Ishikawa (cell line): ENCODE measurements at regions not wholly inside any gene's neighbourhood (a gene's known extent, or its start where the extent isn't known, plus 50 kb on each side); places are given as distances from the start of the nearest gene placed in this dataset.

Source experiments
- CEBPB ChIP-seq: IDR thresholded peaks from 2 replicates; pipeline ENCODE4 v1.6.1; 2012
- CREB1 ChIP-seq: IDR thresholded peaks from 2 replicates; pipeline ENCODE4 v1.6.1; 2012; ENCODE audit warnings: low read depth
- EGR1 ChIP-seq: IDR thresholded peaks from 2 replicates; pipeline ENCODE4 v1.6.1; 2012
- EP300 ChIP-seq: IDR thresholded peaks from 2 replicates; pipeline ENCODE4 v1.6.1; 2012; ENCODE audit warnings: borderline replicate concordance
- FOXM1 ChIP-seq: IDR thresholded peaks from 2 replicates; pipeline ENCODE4 v1.6.1; 2012; ENCODE audit warnings: low read depth, borderline replicate concordance
- MAX ChIP-seq: IDR thresholded peaks from 2 replicates; pipeline ENCODE4 v1.6.1; 2012
- NFIC ChIP-seq: IDR thresholded peaks from 2 replicates; pipeline ENCODE4 v1.6.1; 2012
- RAD21 ChIP-seq: IDR thresholded peaks from 2 replicates; pipeline ENCODE4 v1.6.1; 2012; ENCODE audit warnings: low read depth
- REST ChIP-seq: IDR thresholded peaks from 2 replicates; pipeline ENCODE4 v1.6.1; 2012; ENCODE audit warnings: low read depth, mild to moderate bottlenecking
- TAF1 ChIP-seq: IDR thresholded peaks from 2 replicates; pipeline ENCODE4 v1.6.1; 2012; ENCODE audit warnings: low read depth, mild to moderate bottlenecking
- TCF12 ChIP-seq: IDR thresholded peaks from 2 replicates; pipeline ENCODE4 v1.6.1; 2012; ENCODE audit warnings: low read depth
- TEAD4 ChIP-seq: IDR thresholded peaks from 2 replicates; pipeline ENCODE4 v1.6.1; 2012
- YY1 ChIP-seq: IDR thresholded peaks from 2 replicates; pipeline ENCODE4 v1.6.1; 2012; ENCODE audit warnings: low read depth
- ZBTB7A ChIP-seq: IDR thresholded peaks from 2 replicates; pipeline ENCODE4 v1.6.1; 2012; ENCODE audit warnings: low read depth
- TF ChIP-seq, protein P1 (sequence below): IDR thresholded peaks from 2 replicates; pipeline ENCODE4 v1.6.1; 2012

- no peak for TF ChIP-seq TCF12
- no peak for TF ChIP-seq CEBPB
- TF ChIP-seq FOXM1: no peak
- no peak for TF ChIP-seq MAX
- no peak for TF ChIP-seq YY1
- TF ChIP-seq TAF1: no peak
- TF ChIP-seq, protein P1, sequence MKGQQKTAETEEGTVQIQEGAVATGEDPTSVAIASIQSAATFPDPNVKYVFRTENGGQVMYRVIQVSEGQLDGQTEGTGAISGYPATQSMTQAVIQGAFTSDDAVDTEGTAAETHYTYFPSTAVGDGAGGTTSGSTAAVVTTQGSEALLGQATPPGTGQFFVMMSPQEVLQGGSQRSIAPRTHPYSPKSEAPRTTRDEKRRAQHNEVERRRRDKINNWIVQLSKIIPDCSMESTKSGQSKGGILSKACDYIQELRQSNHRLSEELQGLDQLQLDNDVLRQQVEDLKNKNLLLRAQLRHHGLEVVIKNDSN: no peak
- no peak for TF ChIP-seq EGR1
- TF ChIP-seq TEAD4: no peak
- TF ChIP-seq RAD21: no peak
Measured at GRCh38 chr3:34022147-34022546, 223.7 kb downstream of the PDCD6IP start.

DNA sequence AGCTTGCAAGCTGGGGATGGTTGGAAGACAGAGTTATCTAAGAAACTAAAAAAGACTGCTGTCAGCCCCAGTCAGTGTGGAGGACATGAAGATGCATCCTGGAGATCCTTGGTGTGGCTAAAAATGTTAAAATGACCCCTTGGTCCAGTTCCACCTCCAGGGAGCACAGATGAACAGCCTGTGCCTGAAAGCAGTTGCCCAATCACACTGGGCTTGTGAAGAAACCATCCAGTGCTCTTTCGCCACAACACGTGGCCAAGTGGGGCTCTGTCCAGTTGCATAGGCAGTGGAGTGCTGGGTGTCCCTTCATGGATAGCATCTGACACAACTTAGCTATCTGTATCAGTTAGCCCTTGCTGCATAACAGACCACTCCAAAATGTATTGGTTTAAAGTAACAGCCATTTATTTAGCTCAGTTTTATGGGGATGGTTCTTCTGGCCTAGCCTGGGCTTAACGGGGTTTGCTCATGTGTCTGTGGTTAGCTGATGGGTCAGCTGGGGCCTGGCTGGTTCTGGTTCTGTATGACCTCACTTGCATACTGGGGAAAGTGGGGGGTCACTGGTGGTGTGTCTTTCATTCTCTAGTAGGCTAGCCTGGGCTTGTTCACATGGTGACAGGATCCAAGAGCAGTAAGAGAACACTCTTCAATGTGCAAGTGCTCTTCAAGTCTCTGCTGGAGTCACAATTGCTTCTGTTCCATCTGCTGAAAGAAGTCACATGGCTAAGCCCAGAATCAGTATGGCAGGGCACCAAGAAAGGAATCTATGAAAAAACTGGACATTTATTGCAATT lies 226.2 kb downstream of the PDCD6IP start:
- TF ChIP-seq TAF1: no peak
- no peak for TF ChIP-seq TEAD4
- no peak for TF ChIP-seq MAX
- no peak for TF ChIP-seq ZBTB7A
- no peak for TF ChIP-seq EP300
- TF ChIP-seq REST: no peak
- TF ChIP-seq EGR1: no peak
- TF ChIP-seq FOXM1: no peak
- TF ChIP-seq CREB1: no peak
- TF ChIP-seq, protein P1: no peak
- TF ChIP-seq NFIC: no peak
- no peak for TF ChIP-seq TCF12
- TF ChIP-seq YY1: no peak
- TF ChIP-seq RAD21: no peak
- TF ChIP-seq CEBPB: no peak

- TF ChIP-seq REST (no peak), EP300 (no peak), CREB1 (no peak), YY1 (no peak), TEAD4 (no peak), TCF12 (no peak), FOXM1 (no peak), EGR1 (no peak), ZBTB7A (no peak), RAD21 (no peak)
- TF ChIP-seq, protein P1: no peak
Measured at GRCh38 chr3:34033839-34034238, 235.4 kb downstream of the PDCD6IP start.

DNA sequence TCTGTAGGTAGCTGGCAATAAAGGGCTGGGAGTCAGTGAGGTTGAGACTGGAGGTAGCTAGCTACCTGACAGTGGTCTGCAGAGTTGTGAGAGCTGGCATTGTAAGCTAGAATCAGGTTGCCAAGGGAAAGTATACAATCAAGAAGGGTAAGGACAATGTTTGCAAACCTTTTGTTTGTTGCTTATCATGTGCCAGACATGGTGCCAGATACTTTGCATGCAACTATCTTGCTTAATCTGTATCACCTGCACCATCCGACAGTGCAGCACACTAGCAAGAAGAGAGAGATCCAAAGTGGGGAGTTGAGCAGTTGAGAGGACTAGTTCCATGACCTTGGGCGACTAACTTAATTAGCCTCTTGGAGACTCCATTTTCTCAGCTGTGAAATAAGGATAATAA lies 236.4 kb downstream of the PDCD6IP start:
- TF ChIP-seq CEBPB: no peak
- no peak for TF ChIP-seq TCF12
- TF ChIP-seq ZBTB7A: no peak
- TF ChIP-seq TAF1: no peak
- TF ChIP-seq, protein P1: no peak
- no peak for TF ChIP-seq FOXM1
- TF ChIP-seq RAD21: no peak

DNA sequence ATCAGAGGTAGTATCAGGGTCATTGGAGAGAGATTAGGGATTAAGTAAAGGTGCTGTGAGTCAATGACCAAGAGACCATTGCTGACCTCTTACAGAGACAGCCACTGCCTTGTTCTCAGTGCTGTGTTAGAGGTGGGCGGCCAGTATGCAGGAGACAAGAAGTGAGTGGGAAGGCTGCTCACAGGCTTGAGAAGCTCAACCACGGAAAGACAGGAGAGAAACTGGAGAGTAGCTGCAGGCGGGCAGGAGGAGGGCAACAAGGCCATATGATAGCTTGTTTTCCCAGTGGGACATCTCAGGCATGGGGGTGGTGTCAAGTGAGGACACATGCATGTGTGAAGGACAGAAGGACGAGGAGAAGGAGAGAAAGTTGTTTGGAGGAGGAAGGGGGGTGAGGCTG lies 237.3 kb downstream of the PDCD6IP start:
- no peak for TF ChIP-seq REST
- TF ChIP-seq, protein P1: no peak
